ENCODE measurements at regions not wholly inside any gene's neighbourhood (a gene's known extent, or its start where the extent isn't known, plus 50 kb on each side); places are given as distances from the start of the nearest gene placed in this dataset.
A peak's percentile ranks its signal among the peaks of the same experiment; 100 is the strongest.
"Not testable (repeated sequence)": the region's sequence is repeated elsewhere in the genome, so short reads cannot be mapped to it uniquely, and the experiment has no call there.

- peak; percentile 56 for DNase-seq (ENCODE audit: low spot score)
These were observed 273.3 kb downstream of the NSUN3 start for GRCh38 chr3:94336046-94336753.

- DNase-seq (ENCODE audit: low spot score) = no peak
These were observed 282.2 kb downstream of the NSUN3 start for GRCh38 chr3:94345101-94345500.

GRCh38 chr3:94349310-94349878 is 286.5 kb downstream of the NSUN3 start:
- no peak for DNase-seq (ENCODE audit: low spot score)

DNA sequence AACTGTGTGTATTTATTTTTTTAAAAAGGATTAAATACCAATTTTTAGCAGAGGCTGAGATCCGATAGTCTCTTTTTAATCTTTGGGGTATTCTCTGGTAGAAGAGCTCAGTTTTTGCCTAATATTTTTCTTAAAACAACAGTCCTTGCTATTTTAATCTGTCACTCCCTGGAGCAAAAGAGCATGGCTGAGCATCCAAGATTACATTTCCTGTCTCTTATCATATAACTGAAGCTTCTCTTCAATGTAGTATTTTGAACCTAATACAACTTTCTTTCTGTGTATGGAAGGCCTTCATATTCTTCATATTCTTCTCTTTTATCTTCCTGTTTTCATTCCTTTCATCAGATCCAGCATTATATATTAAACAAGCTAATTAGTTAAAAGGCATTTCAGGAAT is 293.7 kb downstream of the NSUN3 start:
- no peak for DNase-seq (ENCODE audit: low spot score)

DNA sequence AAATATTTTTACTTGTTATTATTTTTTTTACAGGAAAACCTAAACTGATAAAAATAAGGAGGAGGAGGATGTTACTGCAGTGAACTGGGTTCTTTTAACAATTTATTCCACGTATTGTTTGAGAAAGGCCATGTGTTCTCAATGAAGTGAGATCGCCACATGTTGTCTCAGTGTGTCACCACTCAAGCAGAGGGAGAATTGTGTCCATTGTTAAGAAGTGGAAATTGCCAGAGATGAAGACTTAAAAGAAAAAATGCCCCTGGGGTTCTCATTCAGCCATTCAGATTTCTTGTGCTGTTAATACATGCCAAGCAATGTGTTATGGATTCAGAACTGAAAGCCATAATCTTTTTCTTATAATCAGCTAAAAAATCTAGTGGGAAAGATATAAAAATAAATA is 297.1 kb downstream of the NSUN3 start:
- no peak for DNase-seq (ENCODE audit: low spot score)

GRCh38 chr3:94360987-94361386 is 298.1 kb downstream of the NSUN3 start:
- DNase-seq (ENCODE audit: low spot score) = peak; percentile 8

- DNase-seq (ENCODE audit: low spot score) = no peak
These were observed 299.5 kb downstream of the NSUN3 start for GRCh38 chr3:94362393-94362792.

DNA sequence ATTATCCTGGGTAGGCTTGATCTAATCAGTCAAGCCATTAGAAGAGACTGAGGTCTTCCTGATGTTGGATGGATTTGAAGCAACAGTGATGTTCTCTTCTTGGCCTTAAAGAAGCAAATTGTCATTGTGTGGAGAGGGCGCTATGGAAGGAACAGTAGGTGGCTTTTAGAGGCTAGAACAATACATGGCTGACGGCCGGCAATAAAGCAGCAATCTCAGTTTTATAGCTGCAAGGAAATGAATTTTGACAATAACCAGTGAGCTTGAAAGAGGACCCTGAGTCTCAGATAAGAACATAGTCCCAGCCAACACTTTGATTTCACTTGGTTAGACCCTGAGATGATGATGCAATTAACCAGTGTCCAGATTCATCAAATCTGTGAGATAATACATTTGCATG is 302.1 kb downstream of the NSUN3 start:
- no peak for DNase-seq (ENCODE audit: low spot score)

DNA sequence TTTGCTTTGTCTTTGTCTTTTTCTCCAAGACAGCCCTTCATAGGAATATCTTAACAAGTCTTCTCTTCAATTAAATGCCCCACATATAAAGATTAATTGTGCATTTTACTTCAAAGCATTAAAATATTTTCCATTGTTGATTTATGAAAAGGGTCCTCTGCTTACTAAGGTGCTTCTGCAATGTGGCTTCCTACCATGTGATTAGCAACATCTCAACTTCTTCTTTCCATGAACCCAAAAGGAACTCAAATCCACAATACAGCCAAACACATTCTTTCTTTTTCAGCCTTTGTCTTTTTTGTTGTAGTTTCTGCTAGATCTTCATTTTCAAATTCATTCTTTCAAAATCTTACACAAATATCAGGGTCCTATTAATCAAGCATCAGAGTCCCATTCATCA is 309.2 kb downstream of the NSUN3 start:
- DNase-seq (ENCODE audit: low spot score) = no peak

GRCh38 chr3:94373456-94373855 is 310.6 kb downstream of the NSUN3 start:
- DNase-seq (ENCODE audit: low spot score) = no peak

GRCh38 chr3:94374439-94375161 is 311.7 kb downstream of the NSUN3 start:
- no peak for DNase-seq (ENCODE audit: low spot score)

DNA sequence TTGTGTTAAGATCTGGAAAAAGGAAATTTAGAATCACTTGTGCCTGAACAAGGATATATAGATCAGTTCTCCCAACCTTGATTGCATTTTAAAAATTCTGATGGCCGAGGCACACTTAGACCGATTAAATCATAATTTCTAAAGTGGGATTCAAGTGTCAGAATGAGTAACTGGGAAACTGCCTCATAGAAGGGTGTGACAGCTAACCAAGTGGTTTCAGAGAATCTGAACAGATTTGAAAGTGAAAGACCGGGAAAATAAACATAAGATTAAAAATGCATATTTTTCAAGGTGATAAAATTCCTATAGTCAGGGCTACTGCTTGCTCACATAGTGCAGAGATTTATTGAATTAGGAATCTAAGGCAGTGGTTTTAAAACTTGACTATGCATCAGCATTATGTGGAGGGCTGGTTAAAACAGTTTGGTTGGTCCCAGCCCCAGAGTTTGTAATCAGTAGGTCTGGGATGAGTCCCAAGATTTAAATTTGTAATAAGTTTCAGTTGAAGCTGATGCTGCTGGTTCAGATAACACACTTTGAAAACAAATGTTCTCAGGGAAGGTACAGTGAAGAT is 314.3 kb downstream of the NSUN3 start:
- not testable (repeated sequence) for DNase-seq (ENCODE audit: low spot score)

DNA sequence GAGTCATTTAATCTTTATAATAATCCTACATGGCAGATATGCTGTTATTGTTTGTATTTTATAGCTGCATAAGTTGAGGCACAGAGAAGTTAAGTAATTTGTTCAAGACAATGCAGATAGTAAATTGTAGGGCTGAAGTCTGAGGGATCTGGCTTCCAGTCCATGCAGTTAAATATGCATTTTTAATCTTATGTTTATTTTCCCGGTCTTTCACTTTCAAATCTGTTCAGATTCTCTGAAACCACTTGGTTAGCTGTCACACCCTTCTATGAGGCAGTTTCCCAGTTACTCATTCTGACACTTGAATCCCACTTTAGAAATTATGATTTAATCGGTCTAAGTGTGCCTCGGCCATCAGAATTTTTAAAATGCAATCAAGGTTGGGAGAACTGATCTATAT is 315.0 kb downstream of the NSUN3 start:
- DNase-seq (ENCODE audit: low spot score) = not testable (repeated sequence)

DNA sequence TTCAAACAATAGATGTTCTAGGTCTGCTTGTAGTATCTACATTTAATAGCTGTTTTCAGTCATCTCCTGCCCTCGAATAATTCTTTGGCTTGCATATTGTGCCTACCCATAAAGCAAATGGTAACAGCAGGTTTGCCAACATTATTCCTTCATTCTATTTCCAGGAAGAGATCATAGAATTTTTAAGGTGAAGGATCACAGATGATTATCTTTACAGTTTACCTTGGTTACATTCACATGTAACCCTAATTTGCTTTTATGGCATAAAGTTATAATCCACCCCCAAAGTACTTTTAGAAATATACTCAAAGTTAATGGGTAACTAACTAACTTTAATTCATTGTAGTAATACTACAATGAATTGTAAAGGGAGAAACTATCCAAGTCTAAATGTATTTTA is 315.5 kb downstream of the NSUN3 start:
- DNase-seq (ENCODE audit: low spot score) = no peak

- no peak for DNase-seq (ENCODE audit: low spot score)
These were observed 316.4 kb downstream of the NSUN3 start for GRCh38 chr3:94379264-94379663.

GRCh38 chr3:94394885-94395284 is 332.0 kb downstream of the NSUN3 start:
- DNase-seq (ENCODE audit: low spot score) = no peak

DNA sequence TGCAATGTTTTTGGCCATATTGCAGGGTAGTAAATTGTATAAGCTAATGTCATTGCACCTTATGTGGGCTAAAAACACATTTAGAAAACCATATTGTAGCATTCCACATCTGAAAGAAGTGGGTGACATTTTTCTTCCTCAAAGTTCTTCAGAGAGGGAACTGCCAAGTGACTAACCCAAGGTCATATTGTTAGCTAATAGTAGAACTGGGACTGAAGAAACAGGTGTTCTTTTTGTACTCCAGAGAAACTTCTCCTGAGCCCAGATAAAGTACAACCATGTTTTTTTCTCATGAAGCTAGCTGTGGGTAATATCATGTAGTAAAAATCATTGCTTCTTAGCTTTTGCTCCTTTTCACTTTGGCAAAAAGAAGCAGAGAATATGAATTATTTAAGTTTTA is 333.0 kb downstream of the NSUN3 start:
- DNase-seq (ENCODE audit: low spot score) = no peak

DNA sequence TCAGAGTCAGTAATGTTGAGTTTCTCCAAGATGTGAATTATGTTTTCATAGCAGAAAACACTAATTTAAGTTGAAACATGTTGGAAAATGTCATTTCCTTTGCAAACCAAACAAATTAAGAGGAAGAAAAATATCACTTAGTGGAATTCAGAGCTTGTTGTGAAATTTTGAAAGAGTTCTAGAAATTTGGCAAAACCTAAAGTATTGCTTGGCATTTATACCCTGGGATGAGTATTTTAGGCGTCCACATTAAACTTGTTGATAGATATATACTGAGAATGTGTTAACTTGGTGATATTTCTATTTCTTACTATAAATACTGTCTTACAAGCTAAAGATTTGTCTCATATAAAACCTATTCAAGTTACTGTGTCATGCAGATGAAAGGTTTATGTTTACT is 335.2 kb downstream of the NSUN3 start:
- DNase-seq (ENCODE audit: low spot score) = no peak

- no peak for DNase-seq (ENCODE audit: low spot score)
These were observed 338.6 kb downstream of the NSUN3 start for GRCh38 chr3:94401466-94401865.

GRCh38 chr3:94402126-94402525 is 339.3 kb downstream of the NSUN3 start:
- DNase-seq (ENCODE audit: low spot score) = no peak

GRCh38 chr3:94405258-94406035 is 342.6 kb downstream of the NSUN3 start:
- DNase-seq (ENCODE audit: low spot score) = no peak

GRCh38 chr3:94406595-94406994 is 343.7 kb downstream of the NSUN3 start:
- DNase-seq (ENCODE audit: low spot score) = no peak
